ENCODE measurements at regions not wholly inside any gene's neighbourhood (a gene's known extent, or its start where the extent isn't known, plus 50 kb on each side); places are given as distances from the start of the nearest gene placed in this dataset.

DNA sequence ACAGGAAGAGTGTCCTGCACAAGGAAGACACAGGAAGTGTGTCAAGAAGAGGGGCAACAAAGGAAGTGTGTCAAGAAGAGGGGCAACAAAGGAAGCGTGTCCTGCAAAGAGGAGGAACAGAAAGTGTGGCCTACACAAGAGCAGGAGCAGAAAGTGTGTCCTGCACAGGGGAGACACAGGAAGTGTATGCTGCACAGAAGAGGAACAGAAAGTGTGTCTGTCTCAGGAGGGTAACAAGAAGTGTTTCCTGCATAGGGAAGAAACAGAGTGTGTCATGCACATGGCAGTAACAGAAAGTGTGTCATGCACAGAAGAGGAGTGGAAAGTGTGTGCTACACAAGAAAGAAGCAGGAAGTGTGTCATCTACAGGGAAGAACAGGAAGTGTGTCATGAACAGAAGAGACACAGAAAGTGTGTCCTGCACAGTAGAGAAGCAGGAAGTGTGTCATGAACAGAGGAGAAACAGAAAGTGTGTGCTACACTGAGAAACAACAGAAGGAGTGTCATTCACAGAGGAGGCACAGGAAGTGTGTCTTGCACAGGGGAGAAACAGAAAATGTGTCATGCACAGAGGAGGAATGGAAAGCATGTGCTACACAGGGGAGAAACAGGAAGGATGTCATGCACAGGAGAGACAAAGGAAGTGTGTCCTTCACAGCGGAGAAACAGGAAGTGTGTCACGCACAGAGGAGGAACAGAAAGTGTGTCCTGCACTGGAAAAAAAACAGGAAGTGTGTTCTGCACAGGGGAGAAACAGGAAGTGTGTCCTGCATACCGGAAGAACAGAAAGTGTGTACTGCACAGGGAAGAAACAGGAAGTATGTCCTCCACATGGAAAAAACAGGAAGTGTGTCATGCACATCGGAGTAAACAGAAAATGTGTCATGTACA lies 526.4 kb upstream of the PRKX start:
- intact Hi-C loops (cut with DNase I, micrococcal nuclease), result no loop called here
- Mint-ChIP-seq H3K9me3 (no peaks in the 10 kb centered on the region), H3K27ac (no peak overlapping the region), H3K4me3 (no peak overlapping the region), H3K36me3 (ENCODE audit: low read depth) (no peaks in the 10 kb centered on the region), H3K27me3 (no peaks in the 10 kb centered on the region), H3K4me1 (ENCODE audit: low read depth) (no peaks in the 10 kb centered on the region)
- peaks cover 7% of the 10 kb centered on the region for H3K4me1 ChIP-seq (ENCODE audit: insufficient read depth, low read length)
- DNase-seq (peak in 2 of 14 experiments; percentile 1 to 11), ATAC-seq (ENCODE audit: poor library complexity) (peak; percentile 32)
- peak overlapping the region; percentile 19 for H3K4me3 ChIP-seq (ENCODE audit: low read length)
- TF ChIP-seq, protein P1, sequence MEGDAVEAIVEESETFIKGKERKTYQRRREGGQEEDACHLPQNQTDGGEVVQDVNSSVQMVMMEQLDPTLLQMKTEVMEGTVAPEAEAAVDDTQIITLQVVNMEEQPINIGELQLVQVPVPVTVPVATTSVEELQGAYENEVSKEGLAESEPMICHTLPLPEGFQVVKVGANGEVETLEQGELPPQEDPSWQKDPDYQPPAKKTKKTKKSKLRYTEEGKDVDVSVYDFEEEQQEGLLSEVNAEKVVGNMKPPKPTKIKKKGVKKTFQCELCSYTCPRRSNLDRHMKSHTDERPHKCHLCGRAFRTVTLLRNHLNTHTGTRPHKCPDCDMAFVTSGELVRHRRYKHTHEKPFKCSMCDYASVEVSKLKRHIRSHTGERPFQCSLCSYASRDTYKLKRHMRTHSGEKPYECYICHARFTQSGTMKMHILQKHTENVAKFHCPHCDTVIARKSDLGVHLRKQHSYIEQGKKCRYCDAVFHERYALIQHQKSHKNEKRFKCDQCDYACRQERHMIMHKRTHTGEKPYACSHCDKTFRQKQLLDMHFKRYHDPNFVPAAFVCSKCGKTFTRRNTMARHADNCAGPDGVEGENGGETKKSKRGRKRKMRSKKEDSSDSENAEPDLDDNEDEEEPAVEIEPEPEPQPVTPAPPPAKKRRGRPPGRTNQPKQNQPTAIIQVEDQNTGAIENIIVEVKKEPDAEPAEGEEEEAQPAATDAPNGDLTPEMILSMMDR (IDR thresholded peaks at IDR 0.05), result no peak
- POLR2A ChIA-PET, result no interaction called here
- CTCF ChIA-PET, result no interaction called here
- H3K36me3 ChIP-seq (ENCODE audit: insufficient read depth, low read length), result no peaks in the 10 kb centered on the region
- no peaks in the 10 kb centered on the region for H3K27me3 ChIP-seq (ENCODE audit: control insufficient read depth in 1 of 2, insufficient read depth in 2 of 2, low read length in 2 of 2)
- peak overlapping the region; percentile 5 to 22 for H3K27ac ChIP-seq (ENCODE audit: low read depth in 1 of 2, low read length in 2 of 2)
- H3K9me3 ChIP-seq (ENCODE audit: control insufficient read depth in 1 of 2, insufficient read depth in 1 of 2, low read length in 2 of 2), result peaks cover 0 to 21% of the 10 kb centered on the region in 2 experiments

DNA sequence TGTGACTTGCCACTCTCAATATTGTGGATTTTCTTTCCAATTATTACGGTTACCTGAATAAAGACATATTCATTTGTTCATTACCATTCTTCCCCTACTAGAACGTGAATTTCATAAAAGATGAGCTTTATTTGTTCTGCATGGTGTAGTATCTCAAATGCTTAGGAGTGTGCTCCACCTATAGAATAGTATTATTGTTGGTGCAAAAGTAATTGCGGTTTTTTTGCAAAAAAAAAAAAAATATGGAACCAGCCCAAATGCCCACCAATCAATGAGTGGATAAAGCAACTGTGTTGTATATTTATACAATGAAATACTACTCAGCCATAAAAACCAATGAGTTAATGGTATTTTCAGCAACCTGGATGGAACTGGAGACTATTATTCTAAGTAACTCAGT lies 525.5 kb upstream of the PRKX start:
- Mint-ChIP-seq H3K4me1 (ENCODE audit: low read depth) (no peaks in the 10 kb centered on the region), H3K36me3 (ENCODE audit: low read depth) (no peaks in the 10 kb centered on the region), H3K4me3 (no peak overlapping the region), H3K27me3 (no peaks in the 10 kb centered on the region), H3K27ac (no peak overlapping the region), H3K9me3 (peaks cover 5% of the 10 kb centered on the region)
- DNase-seq, result no peak
- Histone ChIP-seq H3K27ac (ENCODE audit: low read depth in 1 of 2, low read length in 2 of 2) (no peak overlapping the region), H3K9me3 (ENCODE audit: control insufficient read depth in 1 of 2, insufficient read depth in 1 of 2, low read length in 2 of 2) (peaks cover 0 to 21% of the 10 kb centered on the region in 2 experiments), H3K4me3 (ENCODE audit: low read length) (no peak overlapping the region), H3K27me3 (ENCODE audit: control insufficient read depth in 1 of 2, insufficient read depth in 2 of 2, low read length in 2 of 2) (no peaks in the 10 kb centered on the region), H3K4me1 (ENCODE audit: insufficient read depth, low read length) (peaks cover 7% of the 10 kb centered on the region), H3K36me3 (ENCODE audit: insufficient read depth, low read length) (no peaks in the 10 kb centered on the region)
- CTCF ChIA-PET, result interaction anchor here (0.6 kb wide), 1 partner anchor 109 kb away, joined by 3 read pairs; no protein-coding TSS in a partner anchor
- POLR2A ChIA-PET, result no interaction called here
- TF ChIP-seq, protein P1 (IDR thresholded peaks at IDR 0.05), result no peak
- intact Hi-C loops (cut with DNase I, micrococcal nuclease), result no loop called here
- no peak for ATAC-seq (ENCODE audit: poor library complexity)

DNA sequence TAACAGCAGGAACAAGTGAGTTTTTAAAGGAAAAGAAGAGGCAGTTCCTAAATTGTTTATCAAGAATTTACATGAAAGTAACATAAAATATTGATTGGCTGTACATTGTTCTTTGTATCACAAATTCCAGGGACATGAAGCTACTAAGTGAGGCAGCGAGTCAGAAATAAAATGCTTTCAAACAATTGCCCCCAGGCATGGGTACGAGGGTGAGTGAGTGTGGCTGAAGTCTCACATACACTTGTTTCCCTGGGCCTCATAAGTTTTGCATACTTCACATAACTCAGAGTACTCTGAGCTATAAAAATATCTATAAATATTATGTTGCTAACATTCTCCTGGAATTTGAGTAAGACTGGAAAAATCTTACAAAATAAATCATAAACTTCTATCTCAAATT lies 511.6 kb upstream of the PRKX start:
- TF ChIP-seq, protein P1 (IDR thresholded peaks at IDR 0.05), result no peak
- Mint-ChIP-seq H3K4me1 (ENCODE audit: low read depth) (no peaks in the 10 kb centered on the region), H3K27me3 (no peaks in the 10 kb centered on the region), H3K4me3 (no peak overlapping the region), H3K36me3 (ENCODE audit: low read depth) (no peaks in the 10 kb centered on the region), H3K27ac (no peak overlapping the region), H3K9me3 (peaks cover 3% of the 10 kb centered on the region)
- Histone ChIP-seq H3K27ac (ENCODE audit: low read depth in 1 of 2, low read length in 2 of 2) (no peak overlapping the region), H3K36me3 (ENCODE audit: insufficient read depth, low read length) (no peaks in the 10 kb centered on the region), H3K9me3 (ENCODE audit: control insufficient read depth in 1 of 2, insufficient read depth in 1 of 2, low read length in 2 of 2) (no peaks in the 10 kb centered on the region), H3K27me3 (ENCODE audit: control insufficient read depth in 1 of 2, insufficient read depth in 2 of 2, low read length in 2 of 2) (no peaks in the 10 kb centered on the region), H3K4me3 (ENCODE audit: low read length) (no peak overlapping the region), H3K4me1 (ENCODE audit: insufficient read depth, low read length) (no peaks in the 10 kb centered on the region)
- ATAC-seq (ENCODE audit: poor library complexity) (no peak), DNase-seq (no peak)
- ChIA-PET CTCF (no interaction called here), POLR2A (no interaction called here)
- intact Hi-C loops (cut with DNase I, micrococcal nuclease), result no loop called here

Measured in CD4-positive, alpha-beta T cell (primary cell).